Astrocyte (in vitro differentiated cells and primary cell): ENCODE measurements at regions not wholly inside any gene's neighbourhood (a gene's known extent, or its start where the extent isn't known, plus 50 kb on each side); places are given as distances from the start of the nearest gene placed in this dataset.
A peak's percentile ranks its signal among the peaks of the same experiment; 100 is the strongest.

ENCODE experiments used
- DNase-seq: peaks from one replicate; pipeline ENCODE4 v3.0.0-alpha.2; 2010; ENCODE audit warnings: low read depth
- FAIRE-seq: peaks from 2 replicates; lab custom pipeline; 2011; peaks lifted over from hg19 to GRCh38; lab: Jason Lieb, UNC
- H2AFZ ChIP-seq: 2 replicates; pipeline ENCODE4 v1.6.0; 2012; ENCODE audit warnings: low read depth, low read length, inconsistent platforms
- H3K27ac ChIP-seq: 2 replicates; pipeline ENCODE4 v1.5.1; 2011; ENCODE audit warnings: low read depth, low read length, inconsistent platforms
- H3K27me3 ChIP-seq: 2 replicates; pipeline ENCODE4 v1.6.0; 2011; ENCODE audit warnings: low read length, inconsistent platforms; ENCODE audit not compliant: insufficient read depth
- H3K36me3 ChIP-seq: 2 replicates; pipeline ENCODE4 v1.5.1; 2011; ENCODE audit warnings: low read length, inconsistent platforms; ENCODE audit not compliant: insufficient read depth
- H3K4me1 ChIP-seq: 2 replicates; pipeline ENCODE4 v1.5.1; 2011; ENCODE audit warnings: low read length, inconsistent platforms; ENCODE audit not compliant: insufficient read depth
- H3K4me2 ChIP-seq: 2 replicates; pipeline ENCODE4 v1.6.0; 2012; ENCODE audit warnings: low read length, inconsistent platforms
- H3K4me3 ChIP-seq: 2 replicates; pipeline ENCODE4 v1.5.1; 2011; ENCODE audit warnings: low read depth, mild to moderate bottlenecking, low read length, inconsistent platforms; ENCODE audit not compliant: insufficient read depth
- H3K79me2 ChIP-seq: 2 replicates; pipeline ENCODE4 v1.6.0; 2012; ENCODE audit warnings: mild to moderate bottlenecking, low read length, inconsistent platforms; ENCODE audit not compliant: insufficient read depth
- H3K9ac ChIP-seq: 2 replicates; pipeline ENCODE4 v1.6.0; 2012; ENCODE audit warnings: mild to moderate bottlenecking, low read length, inconsistent platforms
- H3K9me3 ChIP-seq: 2 replicates; pipeline ENCODE4 v1.5.1; 2012; ENCODE audit warnings: low read depth, mild to moderate bottlenecking, low read length, inconsistent platforms; ENCODE audit not compliant: insufficient read depth
- H4K20me1 ChIP-seq: 2 replicates; pipeline ENCODE4 v1.6.0; 2012; ENCODE audit warnings: low read length, inconsistent platforms; ENCODE audit not compliant: insufficient read depth
- H3K27ac Mint-ChIP-seq: one replicate; pipeline ENCODE4 v1.8.0; 2021; ENCODE audit warnings: mild to moderate bottlenecking, mixed read lengths; ENCODE audit not compliant: unreplicated experiment
- H3K27me3 Mint-ChIP-seq: one replicate; pipeline ENCODE4 v1.8.0; 2021; ENCODE audit warnings: low read depth, mixed read lengths; ENCODE audit not compliant: unreplicated experiment
- H3K36me3 Mint-ChIP-seq: one replicate; pipeline ENCODE4 v1.8.0; 2021; ENCODE audit warnings: low read depth, mixed read lengths; ENCODE audit not compliant: unreplicated experiment
- H3K4me1 Mint-ChIP-seq: one replicate; pipeline ENCODE4 v1.8.0; 2021; ENCODE audit warnings: low read depth, mixed read lengths; ENCODE audit not compliant: unreplicated experiment
- H3K4me3 Mint-ChIP-seq: one replicate; pipeline ENCODE4 v1.8.0; 2021; ENCODE audit warnings: mild to moderate bottlenecking, moderate library complexity, mixed read lengths; ENCODE audit not compliant: unreplicated experiment
- H3K9me3 Mint-ChIP-seq: one replicate; pipeline ENCODE4 v1.8.0; 2021; ENCODE audit warnings: mild to moderate bottlenecking, mixed read lengths; ENCODE audit not compliant: unreplicated experiment
- CTCF ChIP-seq: IDR thresholded peaks from 2 replicates; pipeline ENCODE4 v1.5.1; 2011; ENCODE audit warnings: low read depth, mild to moderate bottlenecking, inconsistent platforms, low read length, moderate library complexity; ENCODE audit not compliant: insufficient read depth
- EZH2 ChIP-seq: IDR thresholded peaks from 2 replicates; pipeline ENCODE4 v1.6.1; 2012; ENCODE audit warnings: mild to moderate bottlenecking, low read length, inconsistent platforms; ENCODE audit not compliant: insufficient read depth

DNA sequence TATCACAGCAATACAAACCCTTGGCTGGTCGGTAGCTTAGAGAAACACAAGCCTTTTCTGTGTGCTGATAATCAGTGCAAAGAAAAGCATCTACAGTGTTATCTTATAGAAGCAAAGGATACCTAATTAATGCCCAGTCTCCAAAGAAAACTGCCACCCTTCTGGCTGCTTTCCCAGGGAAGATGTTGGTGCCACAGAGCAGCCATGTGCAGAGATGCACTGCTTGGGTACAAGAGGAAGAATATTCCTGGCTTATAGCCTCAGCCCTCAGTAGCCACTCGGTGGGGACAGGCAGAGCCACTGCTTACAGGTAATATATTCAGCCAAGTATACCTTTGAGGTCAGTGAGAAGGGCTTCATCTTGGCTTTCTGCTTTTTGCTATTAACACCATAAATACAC lies 185.3 kb downstream of the PCSK1 start:
- no peaks in the 10 kb centered on the region for H3K9me3 Mint-ChIP-seq
- peaks cover 4% of the 10 kb centered on the region for H3K36me3 Mint-ChIP-seq
- H3K36me3 ChIP-seq: no peaks in the 10 kb centered on the region
- H3K27ac Mint-ChIP-seq: no peak overlapping the region
- no peak overlapping the region for H3K4me3 Mint-ChIP-seq
- H3K27me3 Mint-ChIP-seq: no peaks in the 10 kb centered on the region
- peaks cover 18% of the 10 kb centered on the region for H3K4me1 ChIP-seq
- peak overlapping the region; percentile 26 for H3K9ac ChIP-seq
- no peaks in the 10 kb centered on the region for H3K9me3 ChIP-seq
- FAIRE-seq: no peak
- TF ChIP-seq CTCF (no peak), EZH2 (no peak)
- no peaks in the 10 kb centered on the region for H3K79me2 ChIP-seq
- no peaks in the 10 kb centered on the region for H3K27me3 ChIP-seq
- no peaks in the 10 kb centered on the region for H4K20me1 ChIP-seq
- no peak overlapping the region for H3K4me3 ChIP-seq
- no peak for DNase-seq
- H3K4me2 ChIP-seq: peak overlapping the region; percentile 8
- peaks cover 20% of the 10 kb centered on the region for H3K4me1 Mint-ChIP-seq
- H2AFZ ChIP-seq: no peak overlapping the region
- peak overlapping the region; percentile 29 for H3K27ac ChIP-seq

- no peaks in the 10 kb centered on the region for H3K27me3 ChIP-seq
- no peaks in the 10 kb centered on the region for H3K79me2 ChIP-seq
- DNase-seq: peak; percentile 77
- peaks cover 18% of the 10 kb centered on the region for H3K4me1 ChIP-seq
- no peak overlapping the region for H3K4me3 ChIP-seq
- Mint-ChIP-seq H3K27me3 (no peaks in the 10 kb centered on the region), H3K27ac (peak overlapping the region; percentile 9), H3K9me3 (peaks cover 2% of the 10 kb centered on the region), H3K4me1 (peaks cover 16% of the 10 kb centered on the region), H3K36me3 (peaks cover 5% of the 10 kb centered on the region), H3K4me3 (no peak overlapping the region)
- H3K9me3 ChIP-seq: no peaks in the 10 kb centered on the region
- FAIRE-seq: peak; percentile 86
- peak overlapping the region; percentile 8 for H3K4me2 ChIP-seq
- peak overlapping the region; percentile 29 for H3K27ac ChIP-seq
- peak overlapping the region; percentile 50 for H2AFZ ChIP-seq
- TF ChIP-seq CTCF: no peak
- TF ChIP-seq EZH2: no peak
- H3K9ac ChIP-seq: peak overlapping the region; percentile 26
- no peaks in the 10 kb centered on the region for H4K20me1 ChIP-seq
- no peaks in the 10 kb centered on the region for H3K36me3 ChIP-seq
These were observed 185.8 kb downstream of the PCSK1 start for GRCh38 chr5:96247097-96247701.
